Caco-2 (cell line): ENCODE measurements at regions not wholly inside any gene's neighbourhood (a gene's known extent, or its start where the extent isn't known, plus 50 kb on each side); places are given as distances from the start of the nearest gene placed in this dataset.

Experiments
- BruUV-seq: library from RNA; stranded (reverse); fragments of 400-500 nt; replicated peaks from 2 replicates; lab custom pipeline; 2021; lab: Mats Ljungman, UMichigan
- CTCF ChIA-PET: fragments of 300-600 bp; sonication (Branson Sonifier 250); formaldehyde crosslinking; loops from one replicate; lab custom pipeline; 2022; ENCODE audit warnings: antibody characterized with exemption; lab: Charles Lee
- POLR2A ChIA-PET: fragments of 300-600 bp; sonication (Branson Sonifier 250); formaldehyde crosslinking; loops from one replicate; lab custom pipeline; 2022; ENCODE audit warnings: antibody characterized with exemption; lab: Charles Lee
- DNase-seq, 2 experiments: peaks; one replicate each; pipeline versions ENCODE4 v3.0.0 to v3.0.0-alpha.2; 2020 to 2022
- H3K27me3 ChIP-seq: replicated peaks from 2 replicates; pipeline ENCODE4 v1.6.0; 2011; ENCODE audit warnings: low read length; ENCODE audit not compliant: control insufficient read depth, insufficient read depth
- H3K36me3 ChIP-seq: 2 replicates; pipeline ENCODE4 v1.5.1; 2011; ENCODE audit warnings: low read length; ENCODE audit not compliant: control insufficient read depth, insufficient read depth
- H3K4me1 ChIP-seq: fragments of 250-450 bp; sonication (Bioruptor Pico); 2 replicates; pipeline ENCODE4 v1.5.1; 2020; ENCODE audit warnings: mild to moderate bottlenecking
- H3K4me3 ChIP-seq: 2 replicates; pipeline ENCODE4 v1.5.1; 2011; ENCODE audit warnings: low read depth, mild to moderate bottlenecking, control low read depth, low read length
- H3K9me3 ChIP-seq: fragments of 250-450 bp; sonication (Bioruptor Pico); 2 replicates; pipeline ENCODE4 v1.5.1; 2020; ENCODE audit warnings: mild to moderate bottlenecking, moderate library complexity
- H3K27ac Mint-ChIP-seq: one replicate; pipeline ENCODE4 v1.8.0; 2022; ENCODE audit warnings: mixed read lengths; ENCODE audit not compliant: unreplicated experiment
- H3K27me3 Mint-ChIP-seq: one replicate; pipeline ENCODE4 v1.8.0; 2022; ENCODE audit warnings: mixed read lengths; ENCODE audit not compliant: insufficient read depth, unreplicated experiment
- H3K36me3 Mint-ChIP-seq: one replicate; pipeline ENCODE4 v1.8.0; 2022; ENCODE audit warnings: mild to moderate bottlenecking, mixed read lengths; ENCODE audit not compliant: insufficient read depth, unreplicated experiment
- H3K4me1 Mint-ChIP-seq: one replicate; pipeline ENCODE4 v1.8.0; 2022; ENCODE audit warnings: low read depth, mixed read lengths; ENCODE audit not compliant: unreplicated experiment
- H3K4me3 Mint-ChIP-seq: one replicate; pipeline ENCODE4 v1.8.0; 2022; ENCODE audit warnings: mild to moderate bottlenecking, moderate library complexity, mixed read lengths; ENCODE audit not compliant: unreplicated experiment
- H3K9me3 Mint-ChIP-seq: one replicate; pipeline ENCODE4 v1.8.0; 2022; ENCODE audit warnings: mixed read lengths; ENCODE audit not compliant: unreplicated experiment
- intact Hi-C: fragments of 100-400 bp; cut with micrococcal nuclease; formaldehyde crosslinking; loops from one replicate; pipeline ENCODE4 v1.10.0; 2022; ENCODE audit not compliant: unreplicated experiment
- TF ChIP-seq, protein P1 (sequence below), 2 experiments: fragments of 200-600 bp in 1 of 2; IDR thresholded peaks; 1 replicate in 1 of 2; 2 replicates in 1 of 2; pipeline versions ENCODE4 v1.5.1 to v1.8.0; 2011 to 2022; ENCODE audit warnings: antibody characterized with exemption in 1 of 2, control low read depth in 1 of 2, inconsistent platforms in 1 of 2, low read depth in 1 of 2, low read length in 1 of 2, mild to moderate bottlenecking in 1 of 2, moderate library complexity in 1 of 2; ENCODE audit not compliant: insufficient read depth in 1 of 2, severe bottlenecking in 1 of 2, unreplicated experiment in 1 of 2

DNA sequence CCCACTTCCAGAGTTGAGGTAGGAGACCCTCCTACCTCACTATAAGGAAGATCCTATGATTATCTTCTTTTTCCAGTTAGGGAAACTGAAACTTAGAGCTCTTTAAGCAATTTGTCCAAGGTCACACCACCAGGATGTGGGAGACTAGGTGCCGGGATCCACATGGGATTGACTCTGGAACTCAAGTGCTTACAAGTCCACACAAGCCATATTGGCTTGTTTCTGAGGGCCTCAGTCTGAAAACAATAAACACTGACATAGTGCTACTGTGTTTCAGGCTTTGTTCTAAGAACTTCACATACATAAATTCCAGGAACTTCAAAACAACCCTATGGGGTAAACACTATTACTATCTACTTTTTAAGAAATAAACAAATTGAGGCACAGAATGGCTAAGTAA lies 481.3 kb downstream of the ZSWIM6 start:
- Mint-ChIP-seq H3K9me3 (no peaks in the 10 kb centered on the region), H3K4me3 (no peak overlapping the region), H3K36me3 (no peaks in the 10 kb centered on the region), H3K4me1 (peaks cover 14% of the 10 kb centered on the region), H3K27ac (no peak overlapping the region), H3K27me3 (peaks cover 25% of the 10 kb centered on the region)
- intact Hi-C loops = no loop called here
- Histone ChIP-seq H3K9me3 (no peaks in the 10 kb centered on the region), H3K36me3 (no peaks in the 10 kb centered on the region), H3K4me3 (no peak overlapping the region), H3K27me3 (no peaks in the 10 kb centered on the region; the same call in 1 of the 2 replicates), H3K4me1 (peaks cover 10% of the 10 kb centered on the region)
- TF ChIP-seq, protein P1, sequence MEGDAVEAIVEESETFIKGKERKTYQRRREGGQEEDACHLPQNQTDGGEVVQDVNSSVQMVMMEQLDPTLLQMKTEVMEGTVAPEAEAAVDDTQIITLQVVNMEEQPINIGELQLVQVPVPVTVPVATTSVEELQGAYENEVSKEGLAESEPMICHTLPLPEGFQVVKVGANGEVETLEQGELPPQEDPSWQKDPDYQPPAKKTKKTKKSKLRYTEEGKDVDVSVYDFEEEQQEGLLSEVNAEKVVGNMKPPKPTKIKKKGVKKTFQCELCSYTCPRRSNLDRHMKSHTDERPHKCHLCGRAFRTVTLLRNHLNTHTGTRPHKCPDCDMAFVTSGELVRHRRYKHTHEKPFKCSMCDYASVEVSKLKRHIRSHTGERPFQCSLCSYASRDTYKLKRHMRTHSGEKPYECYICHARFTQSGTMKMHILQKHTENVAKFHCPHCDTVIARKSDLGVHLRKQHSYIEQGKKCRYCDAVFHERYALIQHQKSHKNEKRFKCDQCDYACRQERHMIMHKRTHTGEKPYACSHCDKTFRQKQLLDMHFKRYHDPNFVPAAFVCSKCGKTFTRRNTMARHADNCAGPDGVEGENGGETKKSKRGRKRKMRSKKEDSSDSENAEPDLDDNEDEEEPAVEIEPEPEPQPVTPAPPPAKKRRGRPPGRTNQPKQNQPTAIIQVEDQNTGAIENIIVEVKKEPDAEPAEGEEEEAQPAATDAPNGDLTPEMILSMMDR (IDR thresholded peaks at IDR 0.05; ENCODE audit: insufficient read depth in 1 of 2, low read depth in 1 of 2, low read length in 1 of 2, severe bottlenecking in 1 of 2, unreplicated experiment in 1 of 2) = no peak
- no peak for DNase-seq
- BruUV-seq = no TSS peak
- POLR2A ChIA-PET = no interaction called here
- CTCF ChIA-PET = no interaction called here

DNA sequence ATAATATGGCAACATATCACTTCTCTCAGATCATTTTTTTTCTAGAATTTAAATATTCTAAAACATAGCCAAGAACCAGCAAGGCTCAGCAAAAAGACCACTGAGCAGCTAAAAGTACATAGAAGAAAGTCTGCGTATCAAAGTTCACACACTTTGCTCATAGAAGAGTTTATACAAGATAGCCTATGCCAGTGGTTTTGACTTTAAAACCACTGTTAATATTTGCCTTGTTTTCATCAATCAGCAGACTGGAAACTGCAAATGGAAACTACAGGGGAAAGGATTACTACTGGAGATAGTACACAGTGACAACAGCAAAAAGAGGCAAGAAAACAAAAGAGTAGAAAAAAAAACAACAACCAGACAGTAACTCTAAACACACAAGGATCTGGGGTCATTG lies 483.3 kb downstream of the ZSWIM6 start:
- Histone ChIP-seq H3K36me3 (no peaks in the 10 kb centered on the region), H3K9me3 (no peaks in the 10 kb centered on the region), H3K27me3 (no peaks in the 10 kb centered on the region; the same call in 1 of the 2 replicates), H3K4me3 (no peak overlapping the region), H3K4me1 (peaks cover 10% of the 10 kb centered on the region)
- Mint-ChIP-seq H3K4me1 (peaks cover 14% of the 10 kb centered on the region), H3K27me3 (peaks cover 33% of the 10 kb centered on the region), H3K4me3 (no peak overlapping the region), H3K36me3 (no peaks in the 10 kb centered on the region), H3K9me3 (no peaks in the 10 kb centered on the region), H3K27ac (no peak overlapping the region)
- intact Hi-C loops = no loop called here
- no peak for DNase-seq
- TF ChIP-seq, protein P1 (IDR thresholded peaks at IDR 0.05; ENCODE audit: insufficient read depth in 1 of 2, low read depth in 1 of 2, low read length in 1 of 2, severe bottlenecking in 1 of 2, unreplicated experiment in 1 of 2) = no peak
- CTCF ChIA-PET = no interaction called here
- POLR2A ChIA-PET = no interaction called here
- BruUV-seq = no TSS peak

DNA sequence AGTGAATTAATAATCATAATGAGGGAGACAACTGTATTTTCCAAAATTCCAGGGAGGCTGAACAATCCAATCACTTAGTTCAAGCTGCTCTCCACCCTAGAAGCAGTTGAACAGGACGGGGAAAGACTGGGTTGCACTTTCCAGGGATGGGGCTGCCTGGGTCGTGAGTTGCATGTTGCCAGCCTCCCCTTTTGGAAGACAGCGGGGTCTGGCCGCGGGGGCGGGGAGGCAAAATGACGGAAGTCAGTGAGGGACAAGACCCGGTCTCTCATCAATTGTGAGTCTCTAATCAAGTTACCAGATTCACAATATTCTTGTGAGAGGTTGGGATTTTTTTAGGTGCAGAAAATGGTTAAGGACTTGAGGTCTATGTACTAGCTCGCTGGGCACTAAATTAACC lies 484.1 kb downstream of the ZSWIM6 start:
- BruUV-seq = no TSS peak
- CTCF ChIA-PET = no interaction called here
- Mint-ChIP-seq H3K27ac (no peak overlapping the region), H3K4me1 (peaks cover 14% of the 10 kb centered on the region), H3K36me3 (no peaks in the 10 kb centered on the region), H3K9me3 (no peaks in the 10 kb centered on the region), H3K27me3 (peaks cover 36% of the 10 kb centered on the region), H3K4me3 (no peak overlapping the region)
- no peak for DNase-seq
- Histone ChIP-seq H3K4me3 (no peak overlapping the region), H3K36me3 (no peaks in the 10 kb centered on the region), H3K27me3 (no peaks in the 10 kb centered on the region; the same call in 1 of the 2 replicates), H3K9me3 (no peaks in the 10 kb centered on the region), H3K4me1 (peaks cover 10% of the 10 kb centered on the region)
- POLR2A ChIA-PET = no interaction called here
- intact Hi-C loops = loop anchor here (2.0 kb wide), 1 partner anchor 141 kb away; no protein-coding TSS in a partner anchor
- TF ChIP-seq, protein P1 (IDR thresholded peaks at IDR 0.05; ENCODE audit: insufficient read depth in 1 of 2, low read depth in 1 of 2, low read length in 1 of 2, severe bottlenecking in 1 of 2, unreplicated experiment in 1 of 2) = no peak
